ENCODE measurements at regions not wholly inside any gene's neighbourhood (a gene's known extent, or its start where the extent isn't known, plus 50 kb on each side); places are given as distances from the start of the nearest gene placed in this dataset.

- no peak for DNase-seq (ENCODE audit: extremely low read depth in 1 of 2, low read depth in 1 of 2)
Measured at GRCh38 chr7:8932751-8933150, 499.3 kb downstream of the NXPH1 start.

GRCh38 chr7:8937204-8937603, 503.8 kb downstream of the NXPH1 start:
- DNase-seq (ENCODE audit: extremely low read depth in 1 of 2, low read depth in 1 of 2) = no peak

- no peak for DNase-seq (ENCODE audit: extremely low read depth in 1 of 2, low read depth in 1 of 2)
Measured at GRCh38 chr7:8938044-8938805, 504.8 kb downstream of the NXPH1 start.

GRCh38 chr7:8939446-8939845, 506.0 kb downstream of the NXPH1 start:
- DNase-seq (ENCODE audit: extremely low read depth in 1 of 2, low read depth in 1 of 2) = no peak

GRCh38 chr7:8963722-8964121, 530.3 kb downstream of the NXPH1 start:
- no peak for DNase-seq (ENCODE audit: extremely low read depth in 1 of 2, low read depth in 1 of 2)

- DNase-seq (ENCODE audit: extremely low read depth in 1 of 2, low read depth in 1 of 2) = no peak
Measured at GRCh38 chr7:8965177-8965576, 531.8 kb downstream of the NXPH1 start.

GRCh38 chr7:8973601-8974000, 540.2 kb downstream of the NXPH1 start:
- DNase-seq (ENCODE audit: extremely low read depth in 1 of 2, low read depth in 1 of 2) = no peak

- DNase-seq (ENCODE audit: extremely low read depth in 1 of 2, low read depth in 1 of 2) = no peak
Measured at GRCh38 chr7:8975681-8976080, 542.3 kb downstream of the NXPH1 start.

- DNase-seq (ENCODE audit: extremely low read depth in 1 of 2, low read depth in 1 of 2) = no peak
Measured at GRCh38 chr7:8982338-8982992, 549.1 kb downstream of the NXPH1 start.

- no peak for DNase-seq (ENCODE audit: extremely low read depth in 1 of 2, low read depth in 1 of 2)
Measured at GRCh38 chr7:8985255-8985654, 551.8 kb downstream of the NXPH1 start.

- DNase-seq (ENCODE audit: extremely low read depth in 1 of 2, low read depth in 1 of 2) = no peak
Measured at GRCh38 chr7:8988267-8988666, 554.9 kb downstream of the NXPH1 start.

GRCh38 chr7:8991159-8991558, 557.8 kb downstream of the NXPH1 start:
- DNase-seq (ENCODE audit: extremely low read depth in 1 of 2, low read depth in 1 of 2) = no peak

GRCh38 chr7:8998762-8999161, 565.4 kb downstream of the NXPH1 start:
- no peak for DNase-seq (ENCODE audit: extremely low read depth in 1 of 2, low read depth in 1 of 2)

GRCh38 chr7:9013940-9014339, 580.5 kb downstream of the NXPH1 start:
- no peak for DNase-seq (ENCODE audit: extremely low read depth in 1 of 2, low read depth in 1 of 2)

GRCh38 chr7:9017286-9017685, 583.9 kb downstream of the NXPH1 start:
- DNase-seq (ENCODE audit: extremely low read depth in 1 of 2, low read depth in 1 of 2) = no peak

GRCh38 chr7:9022456-9022855, 589.0 kb downstream of the NXPH1 start:
- DNase-seq (ENCODE audit: extremely low read depth in 1 of 2, low read depth in 1 of 2) = no peak

- DNase-seq (ENCODE audit: extremely low read depth in 1 of 2, low read depth in 1 of 2) = no peak
Measured at GRCh38 chr7:9023675-9024294, 590.4 kb downstream of the NXPH1 start.

- no peak for DNase-seq (ENCODE audit: extremely low read depth in 1 of 2, low read depth in 1 of 2)
Measured at GRCh38 chr7:9026121-9026520, 592.7 kb downstream of the NXPH1 start.

GRCh38 chr7:9028012-9028411, 594.6 kb downstream of the NXPH1 start:
- DNase-seq (ENCODE audit: extremely low read depth in 1 of 2, low read depth in 1 of 2) = no peak

GRCh38 chr7:9029681-9030530, 596.5 kb downstream of the NXPH1 start:
- no peak for DNase-seq (ENCODE audit: extremely low read depth in 1 of 2, low read depth in 1 of 2)

- no peak for DNase-seq (ENCODE audit: extremely low read depth in 1 of 2, low read depth in 1 of 2)
Measured at GRCh38 chr7:9030976-9031375, 597.6 kb downstream of the NXPH1 start.
